ENCODE measurements at regions not wholly inside any gene's neighbourhood (a gene's known extent, or its start where the extent isn't known, plus 50 kb on each side); places are given as distances from the start of the nearest gene placed in this dataset.

- DNase-seq = no peak
Measured at GRCh38 chr11:40062616-40063015, 1396.8 kb downstream of the LRRC4C start.

GRCh38 chr11:40061221-40061620 lies 1398.2 kb downstream of the LRRC4C start:
- DNase-seq = no peak

GRCh38 chr11:40054631-40055030 lies 1404.8 kb downstream of the LRRC4C start:
- DNase-seq = no peak

GRCh38 chr11:40045312-40045711 lies 1414.1 kb downstream of the LRRC4C start:
- DNase-seq = no peak

- DNase-seq = no peak
Measured at GRCh38 chr11:40037005-40037404, 1422.4 kb downstream of the LRRC4C start.

GRCh38 chr11:40032331-40032730 lies 1427.1 kb downstream of the LRRC4C start:
- DNase-seq = no peak

- no peak for DNase-seq
Measured at GRCh38 chr11:40030867-40031266, 1428.6 kb downstream of the LRRC4C start.

GRCh38 chr11:40029391-40029790 lies 1430.1 kb downstream of the LRRC4C start:
- DNase-seq = peak; percentile 66

- DNase-seq = no peak
Measured at GRCh38 chr11:40027720-40028119, 1431.7 kb downstream of the LRRC4C start.

- no peak for DNase-seq
Measured at GRCh38 chr11:40023724-40024123, 1435.7 kb downstream of the LRRC4C start.

GRCh38 chr11:40010011-40010410 lies 1449.4 kb downstream of the LRRC4C start:
- no peak for DNase-seq

GRCh38 chr11:39992551-39992950 lies 1466.9 kb downstream of the LRRC4C start:
- DNase-seq = no peak

- DNase-seq = peak; percentile 59
Measured at GRCh38 chr11:39990421-39990831, 1469.0 kb downstream of the LRRC4C start.

GRCh38 chr11:39975091-39975490 lies 1484.4 kb downstream of the LRRC4C start:
- no peak for DNase-seq

- no peak for DNase-seq
Measured at GRCh38 chr11:39972461-39972860, 1487.0 kb downstream of the LRRC4C start.

- no peak for DNase-seq
Measured at GRCh38 chr11:39971938-39972337, 1487.5 kb downstream of the LRRC4C start.

- DNase-seq = no peak
Measured at GRCh38 chr11:39968071-39968470, 1491.4 kb downstream of the LRRC4C start.

GRCh38 chr11:39965701-39966100 lies 1493.8 kb downstream of the LRRC4C start:
- DNase-seq = no peak

GRCh38 chr11:39960206-39960605 lies 1499.2 kb downstream of the LRRC4C start:
- DNase-seq = no peak

GRCh38 chr11:39932966-39933365 lies 1526.5 kb downstream of the LRRC4C start:
- DNase-seq = peak; percentile 11

GRCh38 chr11:39917256-39917655 lies 1542.2 kb downstream of the LRRC4C start:
- DNase-seq = no peak

GRCh38 chr11:39910087-39910486 lies 1549.4 kb downstream of the LRRC4C start:
- DNase-seq = no peak

- DNase-seq = no peak
Measured at GRCh38 chr11:39860931-39861330, 1598.5 kb downstream of the LRRC4C start.

GRCh38 chr11:39817241-39817640 lies 1642.2 kb downstream of the LRRC4C start:
- no peak for DNase-seq

- DNase-seq = no peak
Measured at GRCh38 chr11:39810358-39810757, 1649.1 kb downstream of the LRRC4C start.
